Ishikawa (cell line): ENCODE measurements at regions not wholly inside any gene's neighbourhood (a gene's known extent, or its start where the extent isn't known, plus 50 kb on each side); places are given as distances from the start of the nearest gene placed in this dataset.

ENCODE experiments used
- CEBPB ChIP-seq: IDR thresholded peaks from 2 replicates; pipeline ENCODE4 v1.6.1; 2012
- CREB1 ChIP-seq: IDR thresholded peaks from 2 replicates; pipeline ENCODE4 v1.6.1; 2012; ENCODE audit warnings: low read depth
- EGR1 ChIP-seq: IDR thresholded peaks from 2 replicates; pipeline ENCODE4 v1.6.1; 2012
- EP300 ChIP-seq: IDR thresholded peaks from 2 replicates; pipeline ENCODE4 v1.6.1; 2012; ENCODE audit warnings: borderline replicate concordance
- FOXM1 ChIP-seq: IDR thresholded peaks from 2 replicates; pipeline ENCODE4 v1.6.1; 2012; ENCODE audit warnings: low read depth, borderline replicate concordance
- NFIC ChIP-seq: IDR thresholded peaks from 2 replicates; pipeline ENCODE4 v1.6.1; 2012
- RAD21 ChIP-seq: IDR thresholded peaks from 2 replicates; pipeline ENCODE4 v1.6.1; 2012; ENCODE audit warnings: low read depth
- TAF1 ChIP-seq: IDR thresholded peaks from 2 replicates; pipeline ENCODE4 v1.6.1; 2012; ENCODE audit warnings: low read depth, mild to moderate bottlenecking
- TCF12 ChIP-seq: IDR thresholded peaks from 2 replicates; pipeline ENCODE4 v1.6.1; 2012; ENCODE audit warnings: low read depth
- TEAD4 ChIP-seq: IDR thresholded peaks from 2 replicates; pipeline ENCODE4 v1.6.1; 2012
- YY1 ChIP-seq: IDR thresholded peaks from 2 replicates; pipeline ENCODE4 v1.6.1; 2012; ENCODE audit warnings: low read depth
- ZBTB7A ChIP-seq: IDR thresholded peaks from 2 replicates; pipeline ENCODE4 v1.6.1; 2012; ENCODE audit warnings: low read depth
- TF ChIP-seq, protein P1 (sequence below): IDR thresholded peaks from 2 replicates; pipeline ENCODE4 v1.6.1; 2012
- TF ChIP-seq, protein P2 (sequence below): IDR thresholded peaks from 2 replicates; pipeline ENCODE4 v1.6.1; 2012
- TF ChIP-seq, protein P3 (sequence below): IDR thresholded peaks from 2 replicates; pipeline ENCODE4 v1.6.1; 2012; ENCODE audit warnings: low read depth, mild to moderate bottlenecking

DNA sequence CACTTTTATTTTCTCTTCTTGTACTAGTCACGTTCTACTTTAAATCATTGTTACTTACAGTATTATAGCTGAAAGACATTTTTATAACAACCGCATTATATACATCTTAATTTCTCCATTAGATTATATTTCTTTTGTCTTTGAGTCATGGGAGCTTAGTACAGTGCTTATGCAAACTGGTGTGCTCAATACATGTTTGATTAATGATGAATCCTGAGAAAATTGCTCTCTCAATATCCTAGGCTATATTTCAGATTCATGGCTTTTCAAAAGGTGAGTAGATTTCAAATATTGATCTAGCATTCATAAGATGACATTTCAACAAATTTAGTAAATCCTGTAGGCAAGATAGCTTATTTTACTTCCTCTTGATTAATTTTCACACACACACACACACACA is 102.2 kb upstream of the FST start:
- TF ChIP-seq CREB1: no peak
- no peak for TF ChIP-seq TAF1
- no peak for TF ChIP-seq NFIC
- TF ChIP-seq TEAD4: no peak
- no peak for TF ChIP-seq RAD21
- TF ChIP-seq, protein P1, sequence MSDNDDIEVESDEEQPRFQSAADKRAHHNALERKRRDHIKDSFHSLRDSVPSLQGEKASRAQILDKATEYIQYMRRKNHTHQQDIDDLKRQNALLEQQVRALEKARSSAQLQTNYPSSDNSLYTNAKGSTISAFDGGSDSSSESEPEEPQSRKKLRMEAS: no peak
- TF ChIP-seq, protein P2, sequence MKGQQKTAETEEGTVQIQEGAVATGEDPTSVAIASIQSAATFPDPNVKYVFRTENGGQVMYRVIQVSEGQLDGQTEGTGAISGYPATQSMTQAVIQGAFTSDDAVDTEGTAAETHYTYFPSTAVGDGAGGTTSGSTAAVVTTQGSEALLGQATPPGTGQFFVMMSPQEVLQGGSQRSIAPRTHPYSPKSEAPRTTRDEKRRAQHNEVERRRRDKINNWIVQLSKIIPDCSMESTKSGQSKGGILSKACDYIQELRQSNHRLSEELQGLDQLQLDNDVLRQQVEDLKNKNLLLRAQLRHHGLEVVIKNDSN: no peak
- TF ChIP-seq, protein P3, sequence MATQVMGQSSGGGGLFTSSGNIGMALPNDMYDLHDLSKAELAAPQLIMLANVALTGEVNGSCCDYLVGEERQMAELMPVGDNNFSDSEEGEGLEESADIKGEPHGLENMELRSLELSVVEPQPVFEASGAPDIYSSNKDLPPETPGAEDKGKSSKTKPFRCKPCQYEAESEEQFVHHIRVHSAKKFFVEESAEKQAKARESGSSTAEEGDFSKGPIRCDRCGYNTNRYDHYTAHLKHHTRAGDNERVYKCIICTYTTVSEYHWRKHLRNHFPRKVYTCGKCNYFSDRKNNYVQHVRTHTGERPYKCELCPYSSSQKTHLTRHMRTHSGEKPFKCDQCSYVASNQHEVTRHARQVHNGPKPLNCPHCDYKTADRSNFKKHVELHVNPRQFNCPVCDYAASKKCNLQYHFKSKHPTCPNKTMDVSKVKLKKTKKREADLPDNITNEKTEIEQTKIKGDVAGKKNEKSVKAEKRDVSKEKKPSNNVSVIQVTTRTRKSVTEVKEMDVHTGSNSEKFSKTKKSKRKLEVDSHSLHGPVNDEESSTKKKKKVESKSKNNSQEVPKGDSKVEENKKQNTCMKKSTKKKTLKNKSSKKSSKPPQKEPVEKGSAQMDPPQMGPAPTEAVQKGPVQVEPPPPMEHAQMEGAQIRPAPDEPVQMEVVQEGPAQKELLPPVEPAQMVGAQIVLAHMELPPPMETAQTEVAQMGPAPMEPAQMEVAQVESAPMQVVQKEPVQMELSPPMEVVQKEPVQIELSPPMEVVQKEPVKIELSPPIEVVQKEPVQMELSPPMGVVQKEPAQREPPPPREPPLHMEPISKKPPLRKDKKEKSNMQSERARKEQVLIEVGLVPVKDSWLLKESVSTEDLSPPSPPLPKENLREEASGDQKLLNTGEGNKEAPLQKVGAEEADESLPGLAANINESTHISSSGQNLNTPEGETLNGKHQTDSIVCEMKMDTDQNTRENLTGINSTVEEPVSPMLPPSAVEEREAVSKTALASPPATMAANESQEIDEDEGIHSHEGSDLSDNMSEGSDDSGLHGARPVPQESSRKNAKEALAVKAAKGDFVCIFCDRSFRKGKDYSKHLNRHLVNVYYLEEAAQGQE: no peak
- no peak for TF ChIP-seq EP300
- no peak for TF ChIP-seq TCF12
- TF ChIP-seq ZBTB7A: no peak
- TF ChIP-seq FOXM1: no peak
- no peak for TF ChIP-seq EGR1
- no peak for TF ChIP-seq YY1
- TF ChIP-seq CEBPB: no peak

DNA sequence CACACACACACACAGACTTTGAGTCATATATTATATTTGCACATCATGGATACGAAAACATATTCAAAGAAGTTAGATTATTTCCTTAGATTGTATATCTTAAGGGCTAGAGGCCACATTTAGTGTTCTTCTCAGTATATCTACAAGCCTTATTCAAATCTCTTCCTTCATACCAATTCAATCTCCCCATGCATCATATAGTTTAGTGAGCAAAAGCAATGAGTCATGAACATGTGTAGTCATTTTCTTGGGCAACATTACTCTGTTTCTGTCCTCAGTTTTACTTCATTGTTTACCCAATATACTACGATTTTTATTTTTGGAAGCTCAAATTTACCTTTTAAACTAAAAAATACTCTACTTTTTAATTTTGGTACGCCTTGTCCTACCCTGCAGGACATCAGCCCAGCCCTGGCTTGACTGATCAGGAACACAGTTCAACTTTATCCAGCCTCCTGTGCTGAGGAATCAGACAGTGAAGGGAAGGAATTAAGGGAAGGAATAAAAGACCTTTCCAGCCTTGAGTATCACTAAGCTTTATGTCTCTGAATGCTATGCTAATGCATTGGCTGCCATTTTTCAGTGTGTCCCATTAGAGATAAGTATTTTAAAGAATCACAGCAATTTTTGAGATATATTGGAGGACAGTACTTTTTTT is 101.7 kb upstream of the FST start:
- TF ChIP-seq, protein P2: no peak
- no peak for TF ChIP-seq ZBTB7A

DNA sequence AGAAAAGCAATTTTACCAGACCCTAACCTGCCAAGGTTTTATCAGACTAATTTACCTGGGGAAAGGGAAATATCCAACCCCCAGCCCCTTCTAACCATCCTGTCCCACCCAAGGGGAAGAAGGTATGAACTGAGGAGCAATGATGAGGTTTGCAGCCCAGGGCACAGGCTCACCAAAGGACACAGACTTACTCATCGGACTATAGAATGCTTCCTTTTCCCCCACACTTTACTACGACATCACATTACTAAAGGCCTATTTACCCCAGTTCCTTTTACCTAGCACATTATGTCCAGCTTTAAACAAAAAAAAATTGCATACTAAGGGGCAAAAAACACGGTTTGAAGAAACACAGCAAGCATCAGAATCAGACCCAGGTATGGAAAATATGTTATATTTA is 94.1 kb upstream of the FST start:
- no peak for TF ChIP-seq TAF1

DNA sequence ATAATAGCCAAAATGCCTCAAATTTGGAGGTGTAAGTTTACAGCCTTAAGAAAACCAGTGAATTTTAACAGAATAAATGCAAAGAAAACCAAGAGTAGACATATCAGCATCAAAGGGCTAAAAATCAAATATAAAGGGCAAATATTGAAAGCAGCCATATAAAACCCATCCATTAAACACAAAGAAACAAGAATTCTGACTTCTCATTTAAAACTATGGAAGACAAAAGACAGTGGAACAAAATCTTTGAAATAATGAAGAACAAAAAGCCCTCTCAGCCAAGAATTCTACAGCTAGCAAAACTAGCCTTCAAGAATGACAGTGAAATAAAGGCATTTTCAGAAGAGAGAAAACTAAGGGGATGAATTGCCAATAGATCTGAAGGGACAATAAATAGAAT is 91.3 kb upstream of the FST start:
- no peak for TF ChIP-seq TCF12
- TF ChIP-seq TEAD4: no peak
- TF ChIP-seq, protein P2: no peak
- TF ChIP-seq FOXM1: no peak
- TF ChIP-seq, protein P3: no peak
- TF ChIP-seq EP300: no peak
- TF ChIP-seq CEBPB: no peak

DNA sequence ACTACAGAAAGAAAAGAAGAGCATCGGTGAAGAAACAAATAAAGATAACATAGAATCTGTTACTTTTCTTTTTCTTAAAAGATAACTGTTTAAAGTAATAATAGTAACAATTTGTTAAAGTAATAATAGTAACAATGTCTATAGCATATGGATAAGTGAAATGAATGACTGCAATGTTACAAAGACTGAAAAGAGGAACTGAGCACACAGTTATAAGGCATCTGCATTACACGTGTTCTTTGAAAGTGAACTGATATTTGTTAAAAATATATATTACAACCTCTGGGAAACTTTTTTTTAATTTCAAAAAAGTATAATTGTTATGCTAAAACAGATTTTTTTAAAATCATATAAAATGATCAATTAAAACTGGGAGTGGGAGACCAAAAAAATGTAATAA is 88.4 kb upstream of the FST start:
- TF ChIP-seq NFIC (no peak), ZBTB7A (no peak), TEAD4 (no peak), CEBPB (no peak), FOXM1 (no peak), RAD21 (no peak), EGR1 (no peak)
- TF ChIP-seq, protein P2: no peak
- TF ChIP-seq, protein P1: no peak

DNA sequence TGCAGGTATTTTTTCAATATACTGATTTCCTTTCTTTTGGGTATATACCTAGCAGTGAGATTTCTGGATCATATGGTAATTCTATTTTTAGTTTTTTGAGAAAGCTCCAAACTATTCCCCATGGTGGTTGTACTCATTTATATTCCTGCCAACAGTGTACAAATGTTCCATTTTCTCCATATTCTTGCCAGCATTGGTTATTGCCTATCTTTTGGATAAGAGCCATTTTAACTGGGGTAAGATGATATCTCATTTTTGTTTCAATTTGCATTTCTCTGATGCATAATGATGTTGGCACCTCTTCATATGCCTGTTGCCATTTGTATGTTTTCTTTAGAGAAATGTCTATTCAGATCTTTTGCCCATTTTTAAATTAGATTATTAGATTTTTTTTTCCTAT is 85.6 kb upstream of the FST start:
- TF ChIP-seq FOXM1 (no peak), EP300 (no peak), NFIC (no peak), TCF12 (no peak), EGR1 (no peak)
- TF ChIP-seq, protein P2: no peak
